CMK (cell line): ENCODE measurements at regions not wholly inside any gene's neighbourhood (a gene's known extent, or its start where the extent isn't known, plus 50 kb on each side); places are given as distances from the start of the nearest gene placed in this dataset.

Source experiments
- DNase-seq: peaks from one replicate; pipeline ENCODE4 v3.0.0-alpha.2; 2010; ENCODE audit warnings: low read depth

DNA sequence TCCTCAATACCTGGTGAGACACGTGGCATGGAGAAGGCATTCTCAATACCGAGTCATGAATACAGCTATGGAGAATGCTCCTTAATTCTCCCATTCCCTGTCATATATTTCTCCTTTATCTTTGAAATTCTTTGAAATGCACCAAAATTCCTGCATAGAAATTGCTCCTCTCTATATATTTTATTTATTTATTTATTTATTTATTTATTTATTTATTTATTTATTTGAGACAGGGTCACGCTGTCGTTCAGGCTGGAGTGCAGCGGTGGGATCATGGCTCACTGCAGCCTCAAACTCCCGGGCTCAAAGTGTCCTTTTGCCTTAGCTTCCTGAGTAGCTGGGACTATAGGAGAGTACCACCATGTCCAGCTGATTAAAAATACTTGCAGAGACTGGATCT, 190.3 kb upstream of the MAF start:
- no peak for DNase-seq

DNA sequence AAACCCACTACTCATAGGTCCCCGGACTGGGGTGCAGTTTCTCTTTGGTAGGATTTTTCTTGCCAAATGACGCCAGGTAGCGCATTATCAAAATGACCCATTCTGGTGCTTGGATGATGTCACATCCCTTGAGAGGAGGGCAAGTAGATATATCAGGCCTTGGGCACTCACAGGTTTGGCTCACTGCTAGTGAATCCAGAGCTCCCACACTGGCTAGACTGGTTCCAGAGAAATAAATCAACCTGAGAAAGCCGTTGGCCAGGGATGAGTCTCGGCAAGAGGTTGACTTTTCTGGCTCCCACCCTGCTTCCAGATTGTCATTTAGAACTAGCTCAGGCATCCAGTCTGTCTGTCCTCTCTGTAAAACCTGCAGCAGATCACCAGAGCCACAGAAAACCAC, 188.4 kb upstream of the MAF start:
- DNase-seq: no peak

DNA sequence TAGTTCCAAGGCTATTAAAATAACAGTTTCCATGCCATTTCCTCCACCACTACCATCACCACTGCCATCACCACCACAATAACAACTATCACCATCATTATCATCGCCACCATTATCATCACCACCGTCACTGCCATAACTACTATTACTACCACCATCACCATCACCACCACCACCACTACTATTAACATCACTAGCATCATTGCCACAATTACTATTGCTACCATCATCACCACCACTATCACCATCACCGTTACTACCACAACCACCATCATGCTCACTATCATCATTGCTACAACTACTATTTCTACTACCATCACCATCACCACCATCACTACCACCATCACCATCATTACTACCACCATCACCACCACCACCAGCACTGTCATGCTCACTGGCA, 185.9 kb upstream of the MAF start:
- DNase-seq: no peak

DNA sequence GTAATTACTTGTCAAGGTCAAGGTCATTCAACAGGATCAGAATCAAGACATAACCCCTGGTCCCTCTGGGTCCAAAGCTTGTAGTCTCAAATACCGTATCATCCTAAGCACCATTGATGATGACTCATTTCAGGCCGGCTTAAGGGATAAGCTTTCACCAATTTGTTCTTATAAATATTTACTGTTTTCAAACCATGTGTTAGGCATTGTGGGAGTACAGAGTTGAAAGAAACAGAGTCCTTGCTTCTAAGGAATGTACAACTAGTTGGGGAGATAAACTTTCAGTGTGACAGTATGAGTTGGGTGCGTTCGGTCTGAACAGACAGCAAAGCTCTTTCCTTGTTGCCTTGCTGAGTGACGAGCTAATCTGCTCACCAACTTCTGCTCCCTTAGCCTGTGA, 183.5 kb upstream of the MAF start:
- no peak for DNase-seq

DNA sequence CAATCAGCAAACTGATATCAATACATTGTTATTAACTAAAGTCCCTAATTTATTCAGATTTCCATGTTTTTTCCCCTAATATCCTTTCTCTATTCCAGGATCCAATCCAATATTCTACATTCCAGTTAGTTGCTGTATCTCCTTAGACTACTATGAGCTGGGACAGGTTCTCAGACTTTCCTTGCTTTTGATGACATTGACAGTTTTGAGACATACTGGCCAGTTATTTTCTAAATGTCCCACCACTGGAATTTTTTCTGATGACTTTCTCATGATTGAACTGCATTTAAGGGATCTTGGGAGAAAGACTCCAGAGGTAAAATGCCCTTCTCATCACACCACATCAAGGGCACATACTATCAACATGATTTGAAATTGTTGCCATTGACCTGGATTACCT, 177.1 kb upstream of the MAF start:
- DNase-seq: no peak

DNA sequence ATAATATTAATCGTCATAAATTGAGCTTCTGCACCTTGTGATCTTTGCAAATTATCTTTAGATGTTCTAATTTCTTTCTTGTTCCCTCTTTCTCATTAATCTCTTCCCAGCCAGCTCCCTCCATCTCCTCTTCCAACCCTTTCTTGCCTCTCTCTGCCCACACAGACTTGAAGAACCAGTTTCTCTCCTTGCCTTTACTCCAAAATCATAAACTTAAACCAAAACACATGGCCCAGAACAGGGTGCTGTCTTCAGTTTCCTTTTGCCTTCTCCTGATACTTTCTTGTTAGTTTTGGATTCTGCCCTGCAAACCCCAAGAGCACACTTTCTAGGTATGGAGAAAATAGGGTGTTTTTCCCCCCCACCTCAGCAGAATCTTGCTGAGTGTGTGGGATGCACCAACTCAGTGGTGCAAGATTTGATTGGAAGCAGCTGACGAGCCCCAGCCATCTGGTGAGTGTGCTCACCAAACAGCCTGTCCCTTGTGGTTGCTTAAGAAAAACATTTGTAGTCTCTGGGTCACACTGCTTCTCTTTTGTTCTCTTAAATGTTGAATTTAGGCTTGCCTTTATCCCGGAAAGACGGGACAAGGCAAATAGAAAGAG, 175.8 kb upstream of the MAF start:
- no peak for DNase-seq

DNA sequence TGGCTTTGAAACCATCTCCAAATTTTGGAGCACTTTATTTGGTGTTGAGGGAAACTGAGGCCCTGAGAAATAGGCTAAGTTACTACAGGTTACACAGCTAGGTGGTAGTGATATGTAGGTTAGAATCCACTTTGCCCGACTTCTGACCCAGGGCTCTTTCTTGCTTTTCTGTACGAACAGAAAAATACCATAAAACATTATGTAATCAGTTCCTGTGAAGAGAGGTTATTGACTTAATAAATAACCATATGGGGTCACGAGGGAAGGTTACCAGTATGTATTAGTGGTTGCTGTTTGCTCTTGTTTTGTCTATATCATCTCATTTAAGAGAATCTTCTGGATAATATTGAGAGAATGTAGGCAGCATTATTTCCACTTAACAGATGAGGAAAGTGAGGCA, 172.2 kb upstream of the MAF start:
- no peak for DNase-seq

DNA sequence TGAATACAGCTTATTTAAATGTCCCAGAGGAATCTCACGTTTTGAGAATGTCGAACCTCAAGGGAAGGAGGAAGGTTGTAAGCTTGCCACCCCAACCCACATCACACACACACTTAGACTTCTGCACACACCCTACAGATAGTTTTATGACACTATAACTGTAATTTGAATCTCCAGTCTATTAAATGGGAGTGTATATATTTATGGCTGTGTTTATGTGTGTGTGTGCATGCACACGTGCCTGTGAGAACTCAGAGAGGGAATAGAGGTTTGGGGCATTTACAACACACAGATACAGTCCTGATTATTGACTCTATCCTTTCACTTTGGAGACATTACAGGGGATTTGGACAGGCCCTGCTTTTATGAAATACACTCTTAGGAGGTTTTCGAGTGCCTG, 171.5 kb upstream of the MAF start:
- no peak for DNase-seq

DNA sequence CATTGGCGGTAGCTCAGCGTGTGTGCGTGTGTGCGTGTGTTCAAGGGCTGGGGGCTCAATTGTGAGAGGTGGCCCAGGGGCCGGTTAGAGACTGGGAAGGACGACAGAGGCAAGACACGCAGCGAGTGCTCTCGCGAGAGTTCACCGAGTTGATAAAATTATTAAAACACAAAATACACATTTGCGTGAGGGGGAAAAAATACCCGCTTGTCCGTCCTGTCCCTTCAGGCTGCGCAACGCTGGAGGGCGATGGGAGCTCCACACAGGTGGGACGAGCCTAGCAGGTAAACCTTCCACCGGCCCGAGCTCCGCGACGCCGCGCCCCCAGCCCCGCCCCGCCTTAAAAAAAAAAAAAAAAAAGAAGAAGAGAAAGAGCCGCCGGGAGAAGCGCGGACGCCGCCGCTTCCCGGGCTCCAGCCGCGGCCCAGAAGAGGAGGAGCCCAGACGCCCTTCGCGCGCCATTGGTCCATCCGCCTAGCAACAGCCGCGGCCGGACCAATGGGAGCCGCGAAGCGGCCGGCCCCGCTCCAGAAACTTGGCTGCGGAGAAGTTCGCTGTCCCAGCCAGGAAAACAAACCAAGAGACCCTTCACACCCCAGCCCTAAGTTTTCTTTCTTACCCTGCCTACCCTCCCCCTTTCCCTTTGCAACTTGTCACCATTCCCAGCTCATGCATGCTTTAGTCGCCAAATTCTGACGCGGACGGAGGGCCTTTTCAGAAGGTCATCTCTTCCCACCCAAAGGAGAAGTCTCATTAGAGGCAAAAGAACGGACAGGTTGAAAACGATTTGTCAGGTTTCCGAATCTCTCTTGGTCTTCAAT, 169.9 kb upstream of the MAF start:
- DNase-seq: peak; percentile 77

DNA sequence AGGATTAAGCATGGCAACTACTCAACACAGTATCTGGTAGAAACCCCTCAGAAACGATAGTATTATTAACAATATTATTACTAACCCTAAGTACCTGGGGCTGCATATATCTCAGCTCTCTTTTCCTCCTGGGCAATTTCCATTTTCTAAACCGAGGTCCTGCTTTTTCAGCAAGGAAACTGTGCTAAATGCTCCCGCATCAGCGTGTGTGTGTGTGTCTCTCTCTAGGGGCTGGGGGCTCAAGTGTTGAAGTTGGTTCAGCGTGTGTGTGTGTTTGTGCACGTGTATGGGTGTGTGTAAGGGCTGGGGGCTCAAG, 169.3 kb upstream of the MAF start:
- DNase-seq: no peak

DNA sequence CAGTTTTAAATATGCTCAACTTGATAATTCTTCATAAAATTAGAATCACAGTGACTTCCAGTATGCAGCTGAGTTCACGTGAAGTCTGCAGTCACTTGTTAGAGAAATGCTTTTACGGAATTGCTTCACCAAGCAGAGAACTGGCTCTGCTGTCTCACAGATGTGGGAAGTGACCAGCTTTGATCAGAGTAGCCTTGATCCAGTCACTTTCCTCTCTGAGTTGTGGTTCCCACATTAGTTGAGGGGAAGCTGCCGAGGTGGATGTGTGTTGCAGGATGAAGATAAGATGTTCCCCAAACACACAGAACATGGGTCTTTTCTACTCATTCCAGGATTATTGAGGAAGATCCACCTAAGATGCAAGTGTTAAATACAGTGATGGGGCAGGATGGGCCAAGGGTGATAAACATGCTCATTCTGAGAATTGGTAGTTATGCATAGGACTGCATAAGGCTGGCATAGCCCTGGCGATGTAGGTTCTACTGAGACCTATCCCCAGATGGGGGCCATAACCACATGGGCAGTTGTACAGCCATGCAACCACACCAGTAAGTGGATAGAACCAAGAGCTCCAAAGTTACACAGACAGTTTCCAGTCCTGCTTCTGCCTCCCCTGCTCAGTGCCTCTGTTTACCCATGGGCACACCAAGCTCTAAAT, 168.9 kb upstream of the MAF start:
- peak; percentile 38 for DNase-seq

DNA sequence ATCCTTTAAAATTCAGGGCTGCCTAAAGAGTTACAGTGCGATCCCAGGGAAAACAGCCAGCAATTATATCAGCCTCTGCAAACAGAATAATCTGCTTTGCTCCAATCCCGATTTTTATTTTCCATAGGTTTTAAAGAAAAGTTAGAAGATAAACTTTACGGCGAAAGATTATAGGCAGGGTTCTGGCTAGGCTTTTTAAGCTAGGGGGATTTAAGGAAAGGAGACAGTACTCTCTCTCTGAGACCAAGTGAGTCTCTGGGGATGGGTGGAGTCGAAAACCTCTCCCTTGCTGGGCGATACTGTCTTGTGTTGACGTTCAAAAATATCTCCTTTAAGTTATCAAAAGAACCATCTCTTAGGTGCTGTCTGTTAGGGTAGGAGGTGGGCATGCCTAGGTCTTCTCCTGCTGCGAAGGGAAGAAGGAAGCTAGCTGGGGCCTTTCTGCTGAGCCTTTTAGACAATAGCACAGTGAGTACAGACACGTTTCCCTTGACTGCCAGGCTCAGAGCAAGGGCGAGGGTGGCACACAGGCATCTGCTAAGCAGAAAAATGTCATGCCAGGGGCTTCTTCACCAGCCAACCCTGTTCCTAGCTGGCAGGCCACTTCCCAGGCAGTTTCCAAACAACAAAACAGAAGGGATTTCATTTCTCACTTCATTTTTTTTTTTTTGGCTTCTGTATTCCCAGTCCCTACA, 167.9 kb upstream of the MAF start:
- DNase-seq: no peak

DNA sequence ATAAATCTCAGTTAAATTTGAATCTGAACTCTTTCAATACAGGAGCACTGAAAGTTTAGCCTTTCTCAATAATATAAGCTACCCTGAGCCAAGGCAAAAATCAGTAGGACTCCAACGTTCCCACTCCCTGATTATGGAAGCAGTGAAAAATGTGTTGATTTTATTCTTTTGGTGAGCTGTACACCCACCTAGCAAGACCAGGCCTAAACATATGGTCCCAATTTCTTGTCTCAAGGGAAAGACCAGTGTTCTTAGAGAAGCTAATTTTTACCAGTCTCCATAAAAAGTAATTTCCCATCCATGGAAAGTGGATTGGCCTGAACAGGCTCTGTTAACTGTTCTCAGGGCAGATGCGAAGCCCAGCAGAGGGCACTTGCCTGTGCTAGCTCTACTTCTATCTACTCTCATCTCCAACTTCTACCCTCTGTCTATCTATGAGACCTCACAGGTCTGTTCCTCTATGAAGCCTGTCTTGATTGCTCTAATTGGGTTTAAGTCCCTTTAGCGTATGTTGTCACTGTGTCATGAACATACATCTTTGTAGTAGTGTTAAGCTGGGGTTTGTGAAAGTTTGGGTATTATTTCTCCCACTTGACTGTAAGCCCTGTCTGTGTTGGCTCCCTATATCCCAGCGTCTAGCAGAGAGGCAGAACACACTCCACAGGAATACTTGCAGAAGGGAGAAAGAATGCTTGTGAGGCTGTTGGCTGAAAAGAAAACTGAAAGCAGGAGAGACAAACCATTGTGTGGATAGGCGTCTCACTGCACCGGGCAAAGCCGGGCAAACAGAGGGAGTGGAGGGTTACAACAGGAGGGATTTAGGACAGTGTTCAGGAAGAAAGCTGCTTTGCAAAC, 167.1 kb upstream of the MAF start:
- no peak for DNase-seq

DNA sequence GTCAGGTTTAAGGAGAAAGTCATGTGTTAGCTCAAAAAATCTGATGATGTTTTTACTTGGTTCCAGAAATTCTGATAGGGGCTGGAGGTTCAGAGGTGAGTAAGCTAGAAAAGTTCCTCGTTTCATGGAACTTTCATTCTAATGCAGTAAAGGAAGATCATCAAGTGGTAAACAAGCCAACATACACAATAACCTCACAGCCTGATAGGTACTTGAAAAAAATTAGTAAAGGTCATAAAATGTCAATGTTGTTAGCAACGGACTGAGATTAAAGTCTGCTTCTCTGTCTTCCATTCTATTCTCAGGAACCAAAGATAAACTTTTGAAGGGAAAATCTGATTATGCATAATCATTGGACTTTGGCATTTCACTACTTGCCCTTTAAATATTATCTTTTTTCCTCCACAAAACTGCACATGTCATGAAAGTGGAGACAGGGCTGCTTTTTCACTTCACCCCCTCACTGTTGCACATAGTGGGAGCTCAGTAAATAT, 165.4 kb upstream of the MAF start:
- no peak for DNase-seq

DNA sequence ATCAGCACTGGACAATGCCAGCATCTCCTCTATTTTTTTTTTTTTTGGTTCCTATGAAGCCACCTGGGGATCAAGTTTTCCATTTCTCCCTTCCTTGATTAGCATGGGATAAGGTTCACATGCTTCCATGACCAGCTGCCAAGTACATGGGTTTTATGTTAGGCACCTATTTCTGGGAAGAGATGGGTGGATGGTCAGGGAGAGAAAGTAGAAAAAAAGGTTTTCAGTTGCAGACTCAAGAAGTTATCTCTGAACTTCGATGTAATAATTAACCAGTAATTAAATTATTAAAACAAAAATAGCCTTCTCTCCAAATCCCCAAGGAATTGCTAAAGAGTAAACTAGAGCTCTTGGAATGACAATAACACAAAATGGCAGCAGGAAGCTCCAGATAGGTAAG, 164.9 kb upstream of the MAF start:
- DNase-seq: no peak

DNA sequence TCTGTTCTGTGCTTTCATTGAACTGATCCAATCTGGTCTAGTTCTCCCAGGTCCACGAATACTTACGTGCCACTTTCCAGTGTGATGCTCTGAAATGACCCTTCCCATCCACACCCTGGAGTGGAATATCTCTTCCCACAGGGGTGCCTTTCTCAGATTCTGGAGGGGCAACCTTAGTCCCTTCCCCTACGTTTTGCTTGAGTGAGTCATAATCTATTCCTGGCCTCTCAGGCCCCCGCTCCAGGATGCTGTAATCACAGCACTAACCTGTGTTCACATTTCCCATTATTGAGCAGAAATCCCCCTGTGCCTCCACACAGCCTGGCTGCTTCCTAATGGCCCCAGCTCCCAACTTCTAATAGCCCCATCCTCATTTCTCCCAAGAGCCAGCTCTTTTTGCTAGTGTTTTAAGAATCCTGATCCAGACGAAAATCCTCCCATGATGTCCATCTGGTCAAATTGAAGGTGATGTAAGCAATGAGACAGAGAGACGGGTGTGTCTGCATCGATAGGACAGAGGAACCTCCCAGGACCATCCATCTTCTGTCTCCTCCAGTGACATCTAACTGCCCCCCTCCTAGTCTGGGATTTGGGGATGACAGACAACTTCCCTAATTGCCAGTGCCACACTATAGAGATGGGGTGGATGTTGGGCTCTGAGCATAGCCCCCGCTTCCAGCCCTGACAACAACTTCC, 164.0 kb upstream of the MAF start:
- no peak for DNase-seq

DNA sequence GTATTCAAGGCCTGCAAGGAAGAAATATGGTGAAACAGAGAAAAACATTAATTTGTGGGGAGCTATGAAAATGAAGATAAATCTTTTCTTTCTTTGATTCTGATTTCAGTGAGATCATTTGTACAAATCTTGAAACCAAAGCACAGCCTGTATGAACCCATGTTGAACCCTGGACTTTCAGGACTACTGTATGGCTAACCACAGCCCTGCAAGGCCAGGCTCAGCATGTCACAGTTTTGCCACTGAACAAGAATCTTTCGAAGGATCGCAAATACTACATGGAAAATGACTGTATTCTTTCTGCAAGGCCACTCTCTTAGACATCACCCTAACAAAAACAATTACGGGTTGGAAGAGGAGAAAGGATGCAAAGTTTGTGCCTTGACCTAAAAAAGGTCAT, 161.7 kb upstream of the MAF start:
- no peak for DNase-seq

DNA sequence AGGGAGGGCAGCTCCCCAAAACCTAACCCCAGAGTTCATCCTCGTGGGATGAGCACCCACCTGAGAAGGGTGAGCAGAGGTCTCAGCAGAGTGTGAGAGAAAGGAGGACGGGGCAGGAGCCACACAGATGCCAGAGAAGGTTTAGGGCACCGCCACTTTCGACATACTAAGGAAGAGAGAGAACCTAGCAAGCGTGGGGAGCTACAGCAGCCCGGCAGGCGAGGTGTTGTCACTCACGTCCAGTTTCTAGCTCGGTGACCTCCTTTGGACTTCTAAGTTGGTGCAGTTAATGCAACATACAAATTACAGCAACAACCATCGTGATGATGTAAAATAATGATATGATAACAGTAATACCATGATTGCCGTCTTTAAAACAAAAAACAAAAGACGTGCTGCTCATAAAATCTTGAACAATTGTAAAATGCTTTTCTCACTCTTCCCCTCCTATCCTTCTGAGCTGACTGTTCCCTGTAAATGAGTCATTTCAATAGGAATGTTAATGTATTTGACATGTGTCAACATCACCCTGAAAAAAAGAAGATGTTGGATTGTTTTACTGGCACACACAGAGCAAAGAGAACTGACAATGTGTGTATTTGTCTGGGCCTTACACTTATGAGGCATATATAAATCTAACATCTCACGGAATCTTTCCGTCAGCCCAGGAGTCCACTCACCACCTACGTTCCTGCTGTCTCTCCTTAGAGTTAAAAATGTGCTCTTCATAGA, 158.2 kb upstream of the MAF start:
- DNase-seq: no peak

DNA sequence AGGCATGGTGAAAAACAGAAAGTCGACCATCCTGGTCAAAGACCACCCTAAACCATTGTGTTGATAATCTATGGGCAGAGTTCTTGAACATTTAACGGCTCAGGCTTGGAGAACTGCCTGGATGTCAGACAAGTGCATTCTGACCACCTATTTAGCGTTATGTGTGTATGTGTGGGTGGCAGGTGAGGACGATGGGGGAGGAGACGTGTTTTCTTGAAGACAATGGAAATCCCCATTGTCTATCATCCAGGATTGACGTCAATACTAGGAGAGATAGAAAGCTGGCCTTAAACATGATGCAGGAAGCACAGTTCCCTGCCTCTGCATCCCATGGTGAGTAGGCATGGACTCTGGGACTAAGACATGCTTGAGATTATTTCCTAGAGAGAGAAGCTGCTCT, 157.4 kb upstream of the MAF start:
- no peak for DNase-seq

DNA sequence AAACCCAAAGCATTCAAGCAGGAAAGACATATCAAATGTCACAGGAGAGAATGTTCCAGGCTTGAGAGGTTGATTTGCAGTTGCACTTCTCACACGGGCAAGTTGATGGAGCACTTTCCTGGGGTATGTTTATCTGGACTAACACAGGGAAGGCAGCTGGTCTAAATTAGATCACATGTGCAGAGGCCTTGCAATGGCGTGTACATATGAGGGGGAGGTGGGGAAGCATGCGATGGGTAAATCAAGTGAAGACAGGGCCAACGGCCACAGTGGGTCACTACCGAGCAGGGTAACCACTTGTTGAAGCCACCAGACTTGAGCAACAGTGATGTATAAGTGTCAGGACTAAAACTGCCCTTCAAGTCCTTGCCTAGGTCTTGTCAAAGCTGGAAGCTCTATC, 156.6 kb upstream of the MAF start:
- no peak for DNase-seq

DNA sequence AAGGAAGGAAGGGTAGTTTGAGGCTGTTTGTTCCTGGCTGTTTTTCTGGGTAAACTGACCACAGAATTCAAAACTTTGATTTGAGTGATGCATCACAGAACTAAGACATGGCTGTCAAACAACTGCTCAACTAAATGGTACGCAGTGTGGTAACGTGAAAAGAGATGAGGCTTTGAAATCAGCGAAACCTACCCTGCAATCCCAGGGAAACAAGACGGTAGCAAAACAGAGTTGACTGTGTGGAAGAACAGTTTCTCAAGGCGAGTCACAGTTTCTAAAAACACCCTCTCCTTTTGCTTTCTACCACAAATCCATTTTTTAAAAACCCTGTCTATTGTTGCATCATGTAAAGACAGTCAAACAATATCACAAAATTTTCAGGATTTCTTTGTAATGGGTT, 156.0 kb upstream of the MAF start:
- DNase-seq: no peak
